IMR-90 (cell line): ENCODE measurements at regions not wholly inside any gene's neighbourhood (a gene's known extent, or its start where the extent isn't known, plus 50 kb on each side); places are given as distances from the start of the nearest gene placed in this dataset.

ENCODE experiments used
- ATAC-seq: fragments of 200-7000 bp; cut with Tn5 transposase; 2 replicates; pipeline ENCODE4 v1.9.1; 2020; ENCODE audit warnings: low read depth, mild to moderate bottlenecking, moderate library complexity
- BruUV-seq: library from RNA; stranded (reverse); fragments of 400-500 nt; replicated peaks from 2 replicates; lab custom pipeline; 2021; lab: Mats Ljungman, UMichigan
- CTCF ChIA-PET: fragments of 300-600 bp; formaldehyde crosslinking; extraction: SDS; loops from one replicate; lab custom pipeline; 2021; ENCODE audit warnings: antibody characterized with exemption; lab: Yijun Ruan, JAX
- POLR2A ChIA-PET: fragments of 300-600 bp; sonication (Branson Sonifier 250); formaldehyde crosslinking; loops from one replicate; lab custom pipeline; 2022; ENCODE audit warnings: antibody characterized with exemption; ENCODE audit not compliant: unreplicated experiment; lab: Charles Lee
- DNase-seq: peaks from one replicate; pipeline ENCODE4 v3.0.0; 2013
- H2AFZ ChIP-seq: replicated peaks from 2 replicates; pipeline ENCODE3; 2013; ENCODE audit warnings: low read length, mild to moderate bottlenecking; ENCODE audit not compliant: poor library complexity
- H2AK5ac ChIP-seq: 2 replicates; pipeline ENCODE4 v1.6.1; 2013; ENCODE audit warnings: low read depth, low read length, inconsistent platforms
- H2AK9ac ChIP-seq: replicated peaks from 2 replicates; pipeline ENCODE3; 2013; ENCODE audit warnings: mild to moderate bottlenecking, low read depth, low read length, moderate library complexity; ENCODE audit not compliant: poor library complexity
- H2BK120ac ChIP-seq: 2 replicates; pipeline ENCODE4 v1.6.1; 2013; ENCODE audit warnings: low read depth, low read length, inconsistent platforms
- H2BK15ac ChIP-seq: 3 replicates; pipeline ENCODE4 v1.6.1; 2013; ENCODE audit warnings: low read depth, low read length, inconsistent platforms
- H2BK20ac ChIP-seq: 2 replicates; pipeline ENCODE4 v1.6.1; 2013; ENCODE audit warnings: low read depth, mild to moderate bottlenecking, inconsistent platforms, low read length, moderate library complexity
- H2BK5ac ChIP-seq: 2 replicates; pipeline ENCODE4 v1.6.1; 2013; ENCODE audit warnings: mild to moderate bottlenecking, low read depth, low read length, inconsistent platforms; ENCODE audit not compliant: poor library complexity, severe bottlenecking
- H3K14ac ChIP-seq: replicated peaks from 2 replicates; pipeline ENCODE4 v1.6.1; 2013; ENCODE audit warnings: low read depth, low read length, inconsistent platforms
- H3K18ac ChIP-seq: 2 replicates; pipeline ENCODE4 v1.6.1; 2013; ENCODE audit warnings: low read depth, low read length, control low read depth
- H3K23ac ChIP-seq: 2 replicates; pipeline ENCODE4 v1.6.1; 2013; ENCODE audit warnings: low read depth, low read length, inconsistent platforms
- H3K27ac ChIP-seq: 2 replicates; pipeline ENCODE4 v1.5.1; 2013; ENCODE audit warnings: mild to moderate bottlenecking, control low read depth, low read length; ENCODE audit not compliant: insufficient read depth
- H3K27me3 ChIP-seq: 2 replicates; pipeline ENCODE4 v1.6.1; 2013; ENCODE audit warnings: low read length; ENCODE audit not compliant: control insufficient read depth, insufficient read depth
- H3K36me3 ChIP-seq: 2 replicates; pipeline ENCODE4 v1.6.1; 2013; ENCODE audit warnings: low read length, mixed read lengths; ENCODE audit not compliant: control insufficient read depth, insufficient read depth
- H3K4ac ChIP-seq: 2 replicates; pipeline ENCODE4 v1.6.1; 2013; ENCODE audit warnings: low read depth, low read length, inconsistent platforms
- H3K4me1 ChIP-seq: 2 replicates; pipeline ENCODE4 v1.6.1; 2013; ENCODE audit warnings: low read length, mixed read lengths; ENCODE audit not compliant: control insufficient read depth, insufficient read depth
- H3K4me2 ChIP-seq: 2 replicates; pipeline ENCODE4 v1.6.1; 2013; ENCODE audit warnings: low read depth, mild to moderate bottlenecking, control low read depth, low read length, moderate library complexity
- H3K4me3 ChIP-seq: 2 replicates; pipeline ENCODE4 v1.5.1; 2013; ENCODE audit warnings: low read depth, mild to moderate bottlenecking, control low read depth, low read length, moderate library complexity; ENCODE audit not compliant: insufficient read depth
- H3K56ac ChIP-seq: 2 replicates; pipeline ENCODE4 v1.6.1; 2013; ENCODE audit warnings: low read length, inconsistent platforms; ENCODE audit not compliant: insufficient read depth; ENCODE audit errors: extremely low read depth
- H3K79me1 ChIP-seq, 2 experiments: 2 replicates each; pipeline ENCODE4 v1.6.1; 2013; ENCODE audit warnings: low read length in 2 of 2, inconsistent platforms in 1 of 2, low read depth in 1 of 2
- H3K9ac ChIP-seq: 2 replicates; pipeline ENCODE4 v1.6.1; 2013; ENCODE audit warnings: low read depth, low read length, control low read depth
- H3K9me1 ChIP-seq: 2 replicates; pipeline ENCODE4 v1.6.1; 2013; ENCODE audit warnings: low read length, inconsistent platforms; ENCODE audit not compliant: insufficient read depth
- H3K9me3 ChIP-seq: 2 replicates; pipeline ENCODE4 v1.6.1; 2013; ENCODE audit warnings: low read length; ENCODE audit not compliant: control insufficient read depth, insufficient read depth
- H4K20me1 ChIP-seq: 2 replicates; pipeline ENCODE4 v1.6.1; 2013; ENCODE audit warnings: low read length, inconsistent platforms; ENCODE audit not compliant: insufficient read depth
- H4K5ac ChIP-seq: 2 replicates; pipeline ENCODE4 v1.6.1; 2013; ENCODE audit warnings: mild to moderate bottlenecking, low read depth, low read length, control low read depth
- H4K8ac ChIP-seq, 2 experiments: 2 replicates each; pipeline ENCODE4 v1.6.1; 2013; ENCODE audit warnings: low read depth in 2 of 2, low read length in 2 of 2, control low read depth in 1 of 2, inconsistent platforms in 1 of 2
- H4K91ac ChIP-seq: 2 replicates; pipeline ENCODE4 v1.6.1; 2013; ENCODE audit warnings: low read depth, low read length, inconsistent platforms; ENCODE audit not compliant: insufficient read depth
- BHLHE40 ChIP-seq: fragments of 150-350 bp; IDR thresholded peaks from 2 replicates; pipeline ENCODE4 v1.6.1; 2016; ENCODE audit warnings: mild to moderate bottlenecking, low read depth, low read length
- CEBPB ChIP-seq: IDR thresholded peaks from 2 replicates; pipeline ENCODE4 v1.6.1; 2012; ENCODE audit warnings: low read depth, low read length, improper control_type of control experiment
- CHD1 ChIP-seq: IDR thresholded peaks from 2 replicates; pipeline ENCODE4 v1.6.1; 2012; ENCODE audit warnings: low read depth, low read length, improper control_type of control experiment
- CTCF ChIP-seq: conservative IDR thresholded peaks from 2 replicates; pipeline ENCODE4 v1.5.1; 2012; ENCODE audit warnings: mild to moderate bottlenecking, low read depth, low read length, improper control_type of control experiment
- ELK1 ChIP-seq: fragments of 150-350 bp; IDR thresholded peaks from 2 replicates; pipeline ENCODE4 v1.6.1; 2016; ENCODE audit warnings: low read depth, mild to moderate bottlenecking, low read length, moderate library complexity, borderline replicate concordance
- FOS ChIP-seq: fragments of 150-350 bp; IDR thresholded peaks from 2 replicates; pipeline ENCODE4 v1.6.1; 2016; ENCODE audit warnings: low read depth, low read length
- MAFK ChIP-seq: IDR thresholded peaks from 2 replicates; pipeline ENCODE4 v1.6.1; 2012; ENCODE audit warnings: low read depth, low read length, improper control_type of control experiment
- MAZ ChIP-seq: IDR thresholded peaks from 2 replicates; pipeline ENCODE4 v1.6.1; 2012; ENCODE audit warnings: low read depth, mild to moderate bottlenecking, low read length, improper control_type of control experiment, moderate library complexity, borderline replicate concordance
- RCOR1 ChIP-seq: IDR thresholded peaks from 2 replicates; pipeline ENCODE4 v1.6.1; 2012; ENCODE audit warnings: mild to moderate bottlenecking, low read length, improper control_type of control experiment; ENCODE audit not compliant: insufficient replicate concordance
- RFX5 ChIP-seq: IDR thresholded peaks from 2 replicates; pipeline ENCODE4 v1.8.0; 2012; ENCODE audit warnings: low read depth, mild to moderate bottlenecking, low read length, moderate library complexity
- SMC3 ChIP-seq: fragments of 150-350 bp; IDR thresholded peaks from 2 replicates; pipeline ENCODE4 v1.6.1; 2016; ENCODE audit warnings: low read depth, mild to moderate bottlenecking, antibody characterized with exemption, low read length, moderate library complexity
- USF2 ChIP-seq: fragments of 150-350 bp; IDR thresholded peaks from 2 replicates; pipeline ENCODE4 v1.6.1; 2017; ENCODE audit warnings: mild to moderate bottlenecking, antibody characterized with exemption, low read length, low read depth
- WGBS, 2 experiments: methylation state at CpG; one replicate each; pipeline versions ENCODE4 v1.1.5 to v1.1.7; 2013; ENCODE audit warnings: missing lambda C conversion rate in 2 of 2; ENCODE audit not compliant: insufficient read length in 1 of 2; ENCODE audit errors: extremely low coverage in 2 of 2; 5-methylcytosine and 5-hydroxymethylcytosine counted together
- dilution Hi-C: fragments of 300-500 bp; cut with HindIII; formaldehyde crosslinking; loops from one replicate; pipeline ENCODE4 v1.14.3; 2018; ENCODE audit warnings: low sequenced_read_pairs; ENCODE audit not compliant: unreplicated experiment
- in situ Hi-C: fragments of 300-500 bp; cut with MboI; formaldehyde crosslinking; loops from 3 replicates; pipeline ENCODE4 v1.14.3; 2019; ENCODE audit warnings: low sequenced_read_pairs, inconsistent platforms, mixed read lengths
- intact Hi-C: fragments of 100-400 bp; cut with micrococcal nuclease; formaldehyde crosslinking; loops from 2 replicates; pipeline ENCODE4 v1.10.0; 2022

- no peaks in the 10 kb centered on the region for H3K27me3 ChIP-seq
Observed at GRCh38 chr3:90241481-90241880, 1134.1 kb downstream of the EPHA3 start.

More at GRCh38 chr3:90241481-90241880, 1134.1 kb downstream of the EPHA3 start:
- Histone ChIP-seq H4K91ac (no peak overlapping the region), H2AFZ (no peak overlapping the region), H2BK15ac (no peak overlapping the region), H2AK9ac (no peak overlapping the region), H3K27ac (no peak overlapping the region), H3K9me1 (no peaks in the 10 kb centered on the region), H3K36me3 (no peaks in the 10 kb centered on the region), H3K4me1 (no peaks in the 10 kb centered on the region), H2BK120ac (no peak overlapping the region), H3K18ac (no peak overlapping the region), H3K9me3 (peaks cover 4% of the 10 kb centered on the region), H2BK5ac (no peak overlapping the region), H3K4me3 (no peak overlapping the region), H4K5ac (no peak overlapping the region), H3K79me1 (no peaks in the 10 kb centered on the region), H3K23ac (no peak overlapping the region), H3K4me2 (no peak overlapping the region), H3K9ac (no peak overlapping the region), H3K14ac (no peak overlapping the region), H4K8ac (no peak overlapping the region), H2AK5ac (no peak overlapping the region), H3K56ac (no peak overlapping the region), H4K20me1 (no peaks in the 10 kb centered on the region), H2BK20ac (no peak overlapping the region), H3K4ac (no peak overlapping the region)
- dilution Hi-C loops (no loop called here), in situ Hi-C loops (no loop called here), intact Hi-C loops (no loop called here)
- BruUV-seq: no TSS peak
- ChIA-PET CTCF (no interaction called here), POLR2A (no interaction called here)
- WGBS, 2 experiments: no CpG with 5 or more reads among the region's 1 CpG
- TF ChIP-seq BHLHE40: no peak
- no peak for TF ChIP-seq MAFK
- no peak for TF ChIP-seq ELK1
- TF ChIP-seq MAZ: no peak
- no peak for TF ChIP-seq USF2
- no peak for TF ChIP-seq FOS
- TF ChIP-seq CHD1: no peak
- no peak for TF ChIP-seq RFX5
- no peak for TF ChIP-seq CEBPB
- no peak for TF ChIP-seq CTCF
- TF ChIP-seq SMC3: no peak
- TF ChIP-seq RCOR1: no peak
- no peak for DNase-seq
- no peak for ATAC-seq
